ENCODE measurements at regions not wholly inside any gene's neighbourhood (a gene's known extent, or its start where the extent isn't known, plus 50 kb on each side); places are given as distances from the start of the nearest gene placed in this dataset.
"Not testable (repeated sequence)": the region's sequence is repeated elsewhere in the genome, so short reads cannot be mapped to it uniquely, and the experiment has no call there.

- peaks cover 0 to 10% (median 0%) of the 10 kb centered on the region in 3 donors for H3K27me3 ChIP-seq
- no peaks in the 10 kb centered on the region for H3K36me3 ChIP-seq
- no peak overlapping the region for H3K4me3 ChIP-seq
- TF ChIP-seq POLR2AphosphoS5 (IDR thresholded peaks at IDR 0.05): no peak
- TF ChIP-seq POLR2A (IDR thresholded peaks at IDR 0.05): no peak
- 28 to 55% methylated on average over 1 of the region's 1 CpG for WGBS, 2 donors
- H3K4me1 ChIP-seq: no peaks in the 10 kb centered on the region
- intact Hi-C loops (cut with DNase I): no loop called here
- no peak overlapping the region for H3K27ac ChIP-seq
- DNase-seq: no peak
- H3K9me3 ChIP-seq: no peaks in the 10 kb centered on the region
These were observed 87.7 kb upstream of the LRRN2 start for GRCh38 chr1:204773246-204773645.

DNA sequence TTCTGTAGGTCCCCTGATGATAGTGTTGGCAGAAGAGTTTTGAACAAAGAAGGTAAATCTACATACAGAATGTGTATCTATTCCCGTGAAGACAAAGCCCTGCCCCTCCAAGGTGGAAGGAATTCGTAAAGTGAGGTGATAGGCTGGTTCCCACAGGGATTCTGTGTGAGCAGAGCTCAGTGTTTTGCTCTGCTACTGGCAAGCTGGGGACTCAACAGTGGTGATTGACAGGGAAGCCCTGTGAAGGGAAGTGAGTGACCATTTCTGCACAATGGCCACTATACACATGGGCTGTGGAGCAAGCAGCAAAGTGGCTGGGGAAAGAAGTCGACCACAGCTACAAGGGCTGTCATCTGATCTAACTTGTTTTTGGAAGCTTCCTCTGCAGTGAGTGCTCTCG is 90.0 kb upstream of the LRRN2 start:
- WGBS, 2 donors: 60 to 69% methylated on average over 4 of the region's 4 CpGs
- intact Hi-C loops (cut with DNase I): no loop called here

GRCh38 chr1:204777591-204777990 is 92.1 kb upstream of the LRRN2 start:
- Histone ChIP-seq H3K27me3 (no peaks in the 10 kb centered on the region), H3K36me3 (no peaks in the 10 kb centered on the region), H3K9me3 (no peaks in the 10 kb centered on the region), H3K27ac (no peak overlapping the region), H3K4me1 (no peaks in the 10 kb centered on the region), H3K4me3 (no peak overlapping the region)
- intact Hi-C loops (cut with DNase I): no loop called here
- 91 to 94% methylated on average over 7 of the region's 7 CpGs for WGBS, 2 donors
- DNase-seq: no peak
- no peak for TF ChIP-seq POLR2AphosphoS5 (IDR thresholded peaks at IDR 0.05)
- TF ChIP-seq POLR2A (IDR thresholded peaks at IDR 0.05): no peak
- no peak for TF ChIP-seq CTCF (IDR thresholded peaks at IDR 0.05)
- TF ChIP-seq EP300 (IDR thresholded peaks at IDR 0.05): no peak

More for the DNA sequence above, 90.0 kb upstream of the LRRN2 start:
- no peaks in the 10 kb centered on the region for H3K27me3 ChIP-seq
- DNase-seq: no peak
- no peaks in the 10 kb centered on the region for H3K9me3 ChIP-seq
- no peak overlapping the region for H3K4me3 ChIP-seq
- H3K27ac ChIP-seq: no peak overlapping the region
- no peaks in the 10 kb centered on the region for H3K4me1 ChIP-seq
- no peak for TF ChIP-seq POLR2A (IDR thresholded peaks at IDR 0.05)
- TF ChIP-seq CTCF (IDR thresholded peaks at IDR 0.05): no peak
- no peak for TF ChIP-seq POLR2AphosphoS5 (IDR thresholded peaks at IDR 0.05)
- no peak for TF ChIP-seq EP300 (IDR thresholded peaks at IDR 0.05)
- H3K36me3 ChIP-seq: no peaks in the 10 kb centered on the region

DNA sequence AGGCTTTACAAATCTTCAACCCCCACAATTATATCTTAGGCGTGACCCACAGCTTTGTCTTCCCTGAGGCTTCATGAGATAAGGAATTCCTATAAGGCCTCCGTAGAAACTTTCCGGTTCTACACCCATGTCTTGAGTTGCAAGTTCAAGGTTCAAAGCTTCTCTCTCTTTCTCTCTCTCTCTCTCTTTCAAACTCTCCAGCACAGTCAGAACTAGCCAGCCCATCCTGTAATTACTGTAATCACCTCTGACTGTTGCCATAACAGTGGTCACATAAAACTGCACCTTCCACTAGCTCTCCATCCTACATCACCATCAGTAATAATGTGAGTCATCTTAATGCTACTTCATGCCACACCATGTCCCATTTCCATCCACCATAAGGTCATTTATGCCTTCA is 90.0 kb upstream of the NFASC start:
- no peaks in the 10 kb centered on the region for H3K9me3 ChIP-seq
- H3K4me1 ChIP-seq: no peaks in the 10 kb centered on the region
- no peak overlapping the region for H3K27ac ChIP-seq
- H3K4me3 ChIP-seq: no peak overlapping the region
- no peaks in the 10 kb centered on the region for H3K36me3 ChIP-seq
- WGBS, 2 donors: 41 to 71% methylated on average over 3 of the region's 3 CpGs
- DNase-seq: no peak
- H3K27me3 ChIP-seq: no peaks in the 10 kb centered on the region
- TF ChIP-seq CTCF (IDR thresholded peaks at IDR 0.05): no peak
- TF ChIP-seq EP300 (IDR thresholded peaks at IDR 0.05): no peak
- TF ChIP-seq POLR2AphosphoS5 (IDR thresholded peaks at IDR 0.05): no peak
- TF ChIP-seq POLR2A (IDR thresholded peaks at IDR 0.05): no peak
- intact Hi-C loops (cut with DNase I): no loop called here

DNA sequence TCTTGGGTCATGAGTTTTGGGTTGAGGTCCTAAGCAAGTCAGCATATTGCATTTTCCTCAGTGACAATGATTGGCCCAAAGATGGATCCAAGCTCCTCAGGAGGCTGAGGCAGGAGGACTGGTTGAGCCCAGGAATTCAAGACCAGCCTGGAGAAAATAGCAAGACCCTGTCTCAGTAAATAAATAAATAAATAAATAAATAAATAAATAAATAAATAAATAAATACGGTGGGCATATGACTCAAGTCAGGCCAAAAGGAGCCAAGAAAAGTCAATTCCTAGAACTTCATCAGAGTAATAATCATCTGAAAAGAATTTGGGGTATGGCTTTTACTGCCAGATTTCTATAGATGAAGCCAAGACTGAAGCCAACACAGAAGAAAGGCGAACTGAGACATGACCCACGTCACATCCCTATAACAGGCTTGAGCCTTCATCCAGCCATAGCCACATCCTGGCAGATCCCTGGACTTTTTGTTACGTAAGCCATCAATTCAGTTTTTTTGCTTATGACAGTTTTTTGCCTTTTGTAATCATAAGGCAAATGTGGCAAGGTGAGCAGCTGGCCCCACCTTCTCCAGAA is 88.5 kb upstream of the NFASC start:
- WGBS, 2 donors: 79 to 86% methylated on average over 4 of the region's 4 CpGs
- TF ChIP-seq CTCF (IDR thresholded peaks at IDR 0.05): no peak
- TF ChIP-seq EP300 (IDR thresholded peaks at IDR 0.05): no peak
- TF ChIP-seq POLR2AphosphoS5 (IDR thresholded peaks at IDR 0.05): no peak
- no peak for TF ChIP-seq POLR2A (IDR thresholded peaks at IDR 0.05)
- H3K27ac ChIP-seq: no peak overlapping the region

DNA sequence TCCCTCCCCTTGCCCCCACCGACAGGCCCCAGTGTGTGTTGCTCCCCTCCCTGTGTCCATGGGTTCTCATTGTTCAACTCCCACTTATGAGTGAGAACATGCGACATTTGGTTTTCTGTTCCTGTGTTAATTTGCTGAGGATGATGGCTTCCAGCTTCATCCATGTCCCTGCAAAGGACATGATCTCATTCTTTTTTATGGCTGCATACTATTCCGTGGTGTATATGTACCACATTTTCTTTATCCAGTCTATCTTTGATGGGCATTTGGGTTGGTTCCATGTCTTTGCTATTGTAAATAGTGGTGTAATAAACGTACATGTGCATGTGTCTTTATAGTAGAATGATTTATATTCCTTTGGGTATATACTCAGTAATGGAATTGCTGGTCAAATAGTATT is 85.6 kb upstream of the NFASC start:
- H3K4me1 ChIP-seq; H3K9me3 ChIP-seq; H3K36me3 ChIP-seq; DNase-seq; H3K27ac ChIP-seq; H3K27me3 ChIP-seq; intact Hi-C loops (cut with DNase I); H3K4me3 ChIP-seq: not testable (repeated sequence)
- 77 to 84% methylated on average over 4 of the region's 4 CpGs for WGBS, 2 donors

More for the DNA sequence above, 88.5 kb upstream of the NFASC start:
- Histone ChIP-seq H3K27me3 (no peaks in the 10 kb centered on the region), H3K9me3 (no peaks in the 10 kb centered on the region), H3K36me3 (no peaks in the 10 kb centered on the region), H3K4me3 (no peak overlapping the region), H3K4me1 (no peaks in the 10 kb centered on the region)
- DNase-seq: no peak
- intact Hi-C loops (cut with DNase I): no loop called here
